ENCODE measurements at regions not wholly inside any gene's neighbourhood (a gene's known extent, or its start where the extent isn't known, plus 50 kb on each side); places are given as distances from the start of the nearest gene placed in this dataset.
"Not testable (repeated sequence)": the region's sequence is repeated elsewhere in the genome, so short reads cannot be mapped to it uniquely, and the experiment has no call there.

DNA sequence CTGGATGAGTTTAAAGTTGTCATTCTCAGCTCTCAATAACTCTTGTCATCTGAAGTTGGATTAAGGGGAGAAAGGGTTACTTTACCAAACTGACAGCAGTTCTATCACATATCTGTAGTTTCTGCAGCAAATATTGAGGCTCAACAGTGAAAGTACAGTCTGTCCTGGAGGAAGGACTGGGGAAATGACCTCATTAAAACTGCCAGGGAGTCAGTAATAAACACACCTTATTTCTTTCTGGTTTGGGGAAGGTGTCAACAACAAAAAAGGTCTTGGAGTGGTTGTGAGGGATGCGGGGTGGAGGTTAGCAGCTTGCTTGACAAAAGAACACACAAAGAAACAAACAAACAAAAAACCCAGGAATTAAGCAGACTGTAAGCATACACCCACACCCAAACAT lies 1418.0 kb downstream of the STIM2 start:
- DNase-seq (ENCODE audit: low read depth in 3 of 3), result no peak

DNA sequence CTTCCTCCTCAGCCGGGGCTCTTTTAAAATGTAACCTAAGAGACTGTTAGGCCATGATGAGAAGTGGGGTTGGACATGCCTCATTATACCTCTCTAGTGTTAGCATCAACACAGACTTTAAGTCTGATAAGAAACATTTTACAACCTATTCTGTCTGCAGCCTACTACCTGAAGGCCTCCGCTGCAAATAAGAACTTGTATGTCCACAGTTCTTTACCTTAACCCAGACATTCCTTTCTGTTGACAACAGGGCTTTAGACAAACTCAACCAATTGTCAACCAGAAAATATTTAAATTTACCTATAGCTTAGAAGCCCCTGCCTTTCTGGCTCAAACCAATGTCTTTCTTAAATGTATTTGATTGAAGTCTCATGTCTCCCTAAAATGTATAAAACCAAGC lies 1418.6 kb downstream of the STIM2 start:
- DNase-seq (ENCODE audit: low read depth in 3 of 3), result no peak

GRCh38 chr4:28286266-28286665 lies 1425.6 kb downstream of the STIM2 start:
- not testable (repeated sequence) for DNase-seq (ENCODE audit: low read depth in 3 of 3)

DNA sequence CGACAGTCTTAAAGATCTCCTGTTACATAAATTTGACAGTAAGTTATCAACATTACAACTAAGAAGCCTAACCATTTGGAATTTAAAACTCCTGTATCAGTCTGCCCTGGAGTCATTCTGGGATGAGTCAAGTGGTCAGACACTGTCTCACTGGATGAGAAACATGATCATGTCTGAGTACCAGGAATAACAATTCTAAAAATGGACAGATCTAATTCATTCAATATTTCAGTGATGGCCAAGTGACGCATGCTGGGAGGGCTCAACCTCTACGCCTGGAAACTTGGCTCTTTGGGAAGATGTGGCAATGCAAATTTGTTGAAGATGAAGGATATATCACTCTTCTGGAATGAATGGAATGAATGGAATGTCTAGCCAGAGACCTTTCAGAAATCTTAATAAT lies 1427.2 kb downstream of the STIM2 start:
- no peak for DNase-seq (ENCODE audit: low read depth in 3 of 3)

- no peak for DNase-seq (ENCODE audit: low read depth in 3 of 3)
Observed at GRCh38 chr4:28296239-28296638, 1435.6 kb downstream of the STIM2 start.

GRCh38 chr4:28310926-28311325 lies 1450.3 kb downstream of the STIM2 start:
- DNase-seq (ENCODE audit: low read depth in 3 of 3), result no peak

GRCh38 chr4:28312497-28312896 lies 1451.9 kb downstream of the STIM2 start:
- not testable (repeated sequence) for DNase-seq (ENCODE audit: low read depth in 3 of 3)

- no peak for DNase-seq (ENCODE audit: low read depth in 3 of 3)
Observed at GRCh38 chr4:28313729-28314713, 1453.4 kb downstream of the STIM2 start.

DNA sequence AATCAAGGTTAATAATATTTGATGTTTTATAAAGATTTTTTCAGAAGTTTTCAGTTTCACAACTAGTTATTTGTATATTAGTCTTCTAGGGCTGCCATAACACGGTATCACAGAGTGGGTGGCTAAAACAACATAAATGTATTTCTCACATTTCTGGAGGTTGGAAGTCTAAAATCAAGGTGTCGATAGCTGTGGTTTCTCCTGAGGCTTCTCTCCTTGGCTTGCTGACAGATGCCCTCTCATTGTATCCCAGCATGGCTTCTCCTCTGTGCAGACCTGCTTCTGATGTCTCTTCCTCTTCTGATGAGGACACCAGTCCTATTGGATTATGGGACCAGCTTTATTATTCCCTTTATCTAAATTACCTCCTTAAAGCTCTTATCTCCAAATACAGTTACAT lies 1456.6 kb downstream of the STIM2 start:
- no peak for DNase-seq (ENCODE audit: low read depth in 3 of 3)

DNA sequence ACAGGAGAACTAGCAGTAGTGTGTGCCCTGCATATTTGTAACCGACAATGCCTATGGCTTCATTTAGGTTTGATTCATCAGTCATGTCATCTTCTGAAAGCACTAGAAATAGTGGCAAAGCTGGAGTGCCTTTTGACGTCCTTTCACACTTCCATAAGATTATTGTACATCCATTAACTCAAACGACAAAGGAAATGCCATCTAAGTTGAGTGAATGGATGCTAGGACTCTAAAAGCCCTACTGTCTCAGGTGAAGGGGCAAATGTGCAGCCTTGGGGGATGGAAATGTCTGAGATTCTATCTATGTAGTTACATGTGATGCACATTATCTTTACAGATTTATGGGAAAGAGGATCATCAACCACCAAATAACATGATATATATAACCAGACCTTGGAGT lies 1473.6 kb downstream of the STIM2 start:
- no peak for DNase-seq (ENCODE audit: low read depth in 3 of 3)

- no peak for DNase-seq (ENCODE audit: low read depth in 3 of 3)
Observed at GRCh38 chr4:28341784-28342183, 1481.1 kb downstream of the STIM2 start.

DNA sequence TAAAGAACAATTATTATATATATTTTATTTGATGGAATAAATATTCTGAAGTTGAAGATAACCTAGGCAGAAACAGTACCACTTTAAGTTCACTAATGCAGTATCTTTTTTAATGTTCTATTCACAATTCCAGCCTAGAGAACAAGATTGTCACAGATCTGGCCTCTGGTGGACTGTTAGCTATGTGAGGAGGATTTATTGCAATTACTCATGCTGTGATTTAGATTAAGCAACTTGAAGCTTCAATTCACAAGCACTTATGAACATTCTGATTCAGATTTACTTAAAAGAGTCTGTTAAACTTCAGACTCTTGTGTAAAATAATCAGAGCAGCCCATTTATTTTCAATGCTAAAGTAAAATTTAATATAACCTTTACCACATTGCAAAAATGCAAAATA lies 1489.8 kb downstream of the STIM2 start:
- no peak for DNase-seq (ENCODE audit: low read depth in 3 of 3)

GRCh38 chr4:28351102-28351501 lies 1490.5 kb downstream of the STIM2 start:
- no peak for DNase-seq (ENCODE audit: low read depth in 3 of 3)

GRCh38 chr4:28351826-28352225 lies 1491.2 kb downstream of the STIM2 start:
- DNase-seq (ENCODE audit: low read depth in 3 of 3), result no peak

DNA sequence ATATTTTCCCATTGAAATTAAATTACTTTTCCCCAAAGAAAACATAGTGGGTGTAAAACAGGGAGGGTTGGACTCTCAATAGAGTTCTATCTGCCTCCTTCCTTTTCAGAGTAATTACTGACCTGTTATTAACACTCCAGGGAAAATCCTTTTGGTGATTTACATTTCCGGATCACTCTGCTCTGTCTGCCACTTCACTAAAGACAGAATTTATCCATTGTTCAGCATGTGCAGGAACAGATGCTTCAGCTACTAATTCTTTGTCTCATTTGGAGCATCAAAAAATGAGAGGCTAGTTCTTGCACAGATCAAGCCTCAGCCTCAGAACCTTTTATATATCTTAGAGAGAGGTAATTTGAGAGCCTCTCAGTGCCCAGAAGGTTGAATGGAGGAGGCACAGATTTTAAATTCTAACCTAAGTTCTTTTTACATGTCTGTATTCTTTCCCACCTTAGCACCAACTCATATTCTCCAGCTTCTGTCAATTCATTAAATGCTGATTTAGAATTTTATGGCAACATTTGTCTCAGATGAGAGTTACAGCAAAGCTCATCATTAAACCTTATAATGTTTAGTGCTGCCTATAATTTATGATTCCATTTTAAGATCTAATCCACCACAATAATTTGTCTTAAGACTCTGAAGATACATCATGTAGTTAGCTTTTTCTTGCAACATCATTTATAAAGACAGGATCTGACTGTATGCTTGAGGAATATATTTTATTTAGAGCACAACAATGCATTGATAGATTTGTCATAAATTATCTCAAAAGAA lies 1494.4 kb downstream of the STIM2 start:
- DNase-seq (ENCODE audit: low read depth in 3 of 3), result no peak

DNA sequence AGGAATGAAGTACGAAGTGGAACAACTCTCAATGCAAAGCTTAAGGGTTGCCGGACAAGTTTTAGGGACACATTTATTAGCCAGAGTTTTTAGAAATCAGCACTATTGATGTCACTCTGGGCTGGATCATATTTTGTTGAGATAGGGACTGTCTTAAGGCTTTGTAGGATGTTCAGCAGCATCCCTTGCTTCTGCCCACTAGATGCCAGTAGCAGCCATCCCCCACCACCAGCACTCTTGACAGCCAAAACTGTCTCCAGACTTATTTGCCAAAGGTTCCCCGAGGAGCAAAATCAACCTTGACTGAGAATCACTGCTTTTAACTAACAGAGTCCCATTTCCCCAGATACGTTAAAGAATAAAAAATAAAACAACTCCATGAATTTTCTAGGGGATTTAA lies 1497.3 kb downstream of the STIM2 start:
- DNase-seq (ENCODE audit: low read depth in 3 of 3), result no peak

GRCh38 chr4:28358606-28359005 lies 1498.0 kb downstream of the STIM2 start:
- DNase-seq (ENCODE audit: low read depth in 3 of 3), result no peak

DNA sequence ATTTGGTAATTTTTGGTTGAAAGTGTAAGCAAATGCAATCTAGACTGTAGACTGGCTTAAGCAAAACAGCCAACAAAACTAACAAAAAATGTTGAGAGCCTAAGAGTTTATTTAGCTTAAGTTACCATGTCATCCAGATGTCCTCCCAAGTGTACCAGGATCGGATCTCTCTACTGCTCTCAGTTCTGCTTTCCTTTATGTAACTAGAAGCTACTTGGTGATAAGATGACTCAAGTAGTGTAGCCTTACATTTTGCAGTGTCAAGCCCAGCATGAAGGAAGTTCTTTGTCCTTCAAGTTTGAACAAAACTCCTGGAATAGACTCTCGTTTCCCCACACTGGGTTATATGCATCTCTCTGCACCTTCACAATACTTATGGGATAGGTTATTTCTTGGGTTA lies 1500.0 kb downstream of the STIM2 start:
- DNase-seq (ENCODE audit: low read depth in 3 of 3), result no peak

GRCh38 chr4:28362169-28362568 lies 1501.5 kb downstream of the STIM2 start:
- DNase-seq (ENCODE audit: low read depth in 3 of 3), result no peak

GRCh38 chr4:28369499-28369898 lies 1508.9 kb downstream of the STIM2 start:
- DNase-seq (ENCODE audit: low read depth in 3 of 3), result no peak

DNA sequence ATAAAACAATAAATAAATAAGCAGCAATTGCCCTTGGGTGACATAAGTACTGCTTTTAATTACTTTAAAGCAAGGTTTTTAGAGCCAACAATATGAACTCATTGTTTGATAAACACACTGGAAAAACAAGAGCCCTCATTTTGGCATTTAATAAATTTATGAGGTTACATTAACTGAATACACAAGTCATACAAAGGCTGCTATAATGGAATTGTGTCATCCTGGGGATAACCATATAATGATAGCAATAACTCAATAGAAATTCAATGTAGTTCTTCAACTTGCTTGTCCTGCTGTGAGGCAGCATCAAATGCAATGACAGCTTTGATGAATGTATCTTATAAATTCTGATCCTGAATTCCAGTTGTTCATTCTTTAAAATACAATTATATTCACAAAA lies 1512.5 kb downstream of the STIM2 start:
- DNase-seq (ENCODE audit: low read depth in 3 of 3), result no peak

GRCh38 chr4:28373601-28374000 lies 1513.0 kb downstream of the STIM2 start:
- DNase-seq (ENCODE audit: low read depth in 3 of 3), result no peak
